HCEC 1CT (cell line): ENCODE measurements at regions not wholly inside any gene's neighbourhood (a gene's known extent, or its start where the extent isn't known, plus 50 kb on each side); places are given as distances from the start of the nearest gene placed in this dataset.
"Not testable (repeated sequence)": the region's sequence is repeated elsewhere in the genome, so short reads cannot be mapped to it uniquely, and the experiment has no call there.

ENCODE experiments used
- DNase-seq: peaks from one replicate; pipeline ENCODE4 v3.0.0-alpha.2; 2017

GRCh38 chr1:228796945-228797344 is 61.7 kb downstream of the RHOU start:
- not testable (repeated sequence) for DNase-seq

GRCh38 chr1:228798035-228798434 is 62.8 kb downstream of the RHOU start:
- DNase-seq = no peak

GRCh38 chr1:228798548-228798947 is 63.3 kb downstream of the RHOU start:
- DNase-seq = no peak

- DNase-seq = no peak
Measured at GRCh38 chr1:228799924-228800323, 64.6 kb downstream of the RHOU start.

- DNase-seq = no peak
Measured at GRCh38 chr1:228801068-228801467, 65.8 kb downstream of the RHOU start.

GRCh38 chr1:228802386-228803220 is 67.3 kb downstream of the RHOU start:
- DNase-seq = no peak

- DNase-seq = no peak
Measured at GRCh38 chr1:228803421-228803820, 68.1 kb downstream of the RHOU start.

- DNase-seq = no peak
Measured at GRCh38 chr1:228804173-228804572, 68.9 kb downstream of the RHOU start.

GRCh38 chr1:228804640-228805413 is 69.5 kb downstream of the RHOU start:
- no peak for DNase-seq

GRCh38 chr1:228807904-228808605 is 72.8 kb downstream of the RHOU start:
- no peak for DNase-seq

GRCh38 chr1:228809621-228810394 is 74.5 kb downstream of the RHOU start:
- DNase-seq = no peak

- DNase-seq = no peak
Measured at GRCh38 chr1:228810395-228810758, 75.1 kb downstream of the RHOU start.

GRCh38 chr1:228810878-228811711 is 75.8 kb downstream of the RHOU start:
- no peak for DNase-seq

- DNase-seq = no peak
Measured at GRCh38 chr1:228811712-228812305, 76.5 kb downstream of the RHOU start.

GRCh38 chr1:228812961-228813360 is 77.7 kb downstream of the RHOU start:
- no peak for DNase-seq

GRCh38 chr1:228814176-228814575 is 78.9 kb downstream of the RHOU start:
- DNase-seq = no peak

GRCh38 chr1:228818296-228818695 is 83.0 kb downstream of the RHOU start:
- no peak for DNase-seq

- no peak for DNase-seq
Measured at GRCh38 chr1:228818928-228819630, 83.8 kb downstream of the RHOU start.

GRCh38 chr1:228821252-228821651 is 86.0 kb downstream of the RHOU start:
- DNase-seq = no peak

GRCh38 chr1:228823200-228823599 is 87.9 kb downstream of the RHOU start:
- no peak for DNase-seq

GRCh38 chr1:228824366-228824765 is 89.1 kb downstream of the RHOU start:
- no peak for DNase-seq
